A549 (cell line): ENCODE measurements at regions not wholly inside any gene's neighbourhood (a gene's known extent, or its start where the extent isn't known, plus 50 kb on each side); places are given as distances from the start of the nearest gene placed in this dataset.

ENCODE experiments used
- ATAC-seq, 2 experiments: fragments of 200-7000 bp in 1 of 2; fragments of >200 bp in 1 of 2; cut with Nextera tagmentation in 1 of 2; cut with Tn5 transposase in 1 of 2; 3 replicates each; pipeline versions ENCODE4 v1.8.0 to v1.9.1; 2018 to 2020; ENCODE audit warnings: mild to moderate bottlenecking in 1 of 2, moderate library complexity in 1 of 2
- CTCF ChIA-PET: fragments of 300-600 bp; sonication (Branson Sonifier 250); formaldehyde crosslinking; extraction: SDS; loops from one replicate; lab custom pipeline; 2021; ENCODE audit warnings: antibody characterized with exemption, inconsistent platforms; lab: Yijun Ruan, JAX
- POLR2A ChIA-PET: fragments of 350-600 bp; formaldehyde crosslinking; extraction: SDS; loops from one replicate; lab custom pipeline; 2021; ENCODE audit warnings: antibody characterized with exemption, inconsistent platforms; lab: Yijun Ruan, JAX
- DNase-seq, 2 experiments: peaks; one replicate each; pipeline versions ENCODE4 v3.0.0 to v3.0.0-alpha.2; 2011 to 2016; ENCODE audit warnings: low read depth in 1 of 2, low spot score in 1 of 2
- FAIRE-seq: peaks from 2 replicates; lab custom pipeline; 2011; peaks lifted over from hg19 to GRCh38; lab: Jason Lieb, UNC
- H3K27ac ChIP-seq, 2 experiments: fragments of >200 bp; sonication (Bioruptor Twin); formaldehyde crosslinking; 3 replicates each; pipeline ENCODE4 v1.5.1; 2016 to 2017
- H3K4me1 ChIP-seq: fragments of >200 bp; sonication (Bioruptor Twin); formaldehyde crosslinking; 3 replicates; pipeline ENCODE4 v1.6.1; 2016
- H3K4me2 ChIP-seq: fragments of >200 bp; sonication (Bioruptor Twin); formaldehyde crosslinking; 3 replicates; pipeline ENCODE4 v1.6.1; 2016
- H3K4me3 ChIP-seq: fragments of >200 bp; sonication (Bioruptor Twin); formaldehyde crosslinking; 3 replicates; pipeline ENCODE4 v1.5.1; 2016
- H3K9me3 ChIP-seq: fragments of >200 bp; sonication (Bioruptor Twin); formaldehyde crosslinking; 3 replicates; pipeline ENCODE4 v1.6.1; 2016
- BHLHE40 ChIP-seq: IDR thresholded peaks from 2 replicates; pipeline ENCODE4 v1.6.1; 2012; ENCODE audit warnings: low read depth, low read length, inconsistent platforms
- CBX2 ChIP-seq: fragments of 200-600 bp; sonication (generic); IDR thresholded peaks from 2 replicates; pipeline ENCODE4 v1.6.1; 2016; ENCODE audit warnings: low read depth, mild to moderate bottlenecking, borderline replicate concordance
- CBX8 ChIP-seq: fragments of 200-600 bp; sonication (generic); IDR thresholded peaks from 2 replicates; pipeline ENCODE4 v1.6.1; 2016
- CHD2 ChIP-seq: fragments of 150-350 bp; IDR thresholded peaks from 2 replicates; pipeline ENCODE4 v1.6.1; 2014; ENCODE audit warnings: low read length; ENCODE audit not compliant: partially characterized antibody
- CHD4 ChIP-seq: fragments of 200-600 bp; sonication (generic); IDR thresholded peaks from 2 replicates; pipeline ENCODE4 v1.6.1; 2016; ENCODE audit warnings: antibody characterized with exemption, mild to moderate bottlenecking, borderline replicate concordance
- EHMT2 ChIP-seq: fragments of 200-600 bp; sonication (generic); IDR thresholded peaks from 2 replicates; pipeline ENCODE4 v1.6.1; 2016; ENCODE audit warnings: antibody characterized with exemption, low read depth, mild to moderate bottlenecking, moderate library complexity
- EP300 ChIP-seq, 2 experiments: fragments of >200 bp; sonication (Bioruptor Twin); formaldehyde crosslinking; IDR thresholded peaks; 2 replicates in 1 of 2; 3 replicates in 1 of 2; pipeline ENCODE4 v1.6.1; 2016 to 2017
- FOSB ChIP-seq: fragments of 250-450 bp; sonication (Bioruptor Pico); IDR thresholded peaks from 2 replicates; pipeline ENCODE4 v1.5.0; 2020; ENCODE audit warnings: mild to moderate bottlenecking, moderate library complexity
- FOSL2 ChIP-seq, 2 experiments: fragments of 450-650 bp in 1 of 2; fragments of >200 bp in 1 of 2; sonication (Bioruptor Twin) in 1 of 2; formaldehyde crosslinking; IDR thresholded peaks; 2 replicates each; pipeline versions ENCODE4 v1.5.0 to v1.6.1; 2016 to 2020; ENCODE audit warnings: mild to moderate bottlenecking in 1 of 2, moderate library complexity in 1 of 2
- GATA3 ChIP-seq: IDR thresholded peaks from 2 replicates; pipeline ENCODE4 v1.6.1; 2012; ENCODE audit warnings: borderline replicate concordance
- HDAC2 ChIP-seq: fragments of 200-600 bp; sonication (generic); IDR thresholded peaks from 2 replicates; pipeline ENCODE4 v1.6.1; 2016
- JUN ChIP-seq, 2 experiments: fragments of >200 bp; sonication (Bioruptor Twin); formaldehyde crosslinking; IDR thresholded peaks; 2 replicates in 1 of 2; 3 replicates in 1 of 2; pipeline ENCODE4 v1.6.1; 2016 to 2017
- KDM1A ChIP-seq: fragments of 200-600 bp; sonication (generic); IDR thresholded peaks from 2 replicates; pipeline ENCODE4 v1.6.1; 2016; ENCODE audit warnings: low read depth, mild to moderate bottlenecking
- MAZ ChIP-seq: fragments of 150-350 bp; IDR thresholded peaks from 2 replicates; pipeline ENCODE4 v1.6.1; 2014; ENCODE audit warnings: antibody characterized with exemption, low read depth, low read length, borderline replicate concordance
- NFE2L2 ChIP-seq: fragments of 150-350 bp; conservative IDR thresholded peaks from 2 replicates; pipeline ENCODE4 v1.6.1; 2014; ENCODE audit warnings: low read length
- NPAS2 ChIP-seq: fragments of 250-450 bp; sonication (Bioruptor Pico); IDR thresholded peaks from 2 replicates; pipeline ENCODE4 v1.8.0; 2022; ENCODE audit warnings: mild to moderate bottlenecking, moderate library complexity, borderline replicate concordance
- PHF8 ChIP-seq: fragments of 200-600 bp; sonication (generic); IDR thresholded peaks from 2 replicates; pipeline ENCODE4 v1.6.1; 2016; ENCODE audit warnings: low read depth, mild to moderate bottlenecking, antibody characterized with exemption, moderate library complexity, borderline replicate concordance
- POLR2A ChIP-seq: IDR thresholded peaks from 2 replicates; pipeline ENCODE4 v1.6.1; 2012; ENCODE audit warnings: mild to moderate bottlenecking, low read length
- POLR2AphosphoS2 ChIP-seq: conservative IDR thresholded peaks from 2 replicates; pipeline ENCODE4 v1.6.1; 2012; ENCODE audit warnings: low read length, improper control_type of control experiment, inconsistent platforms
- RAD21 ChIP-seq, 2 experiments: fragments of >200 bp in 1 of 2; sonication (Bioruptor Twin) in 1 of 2; formaldehyde crosslinking in 1 of 2; IDR thresholded peaks in 1 of 2; conservative IDR thresholded peaks in 1 of 2; 2 replicates in 1 of 2; 3 replicates in 1 of 2; pipeline ENCODE4 v1.6.1; 2012 to 2018; ENCODE audit warnings: inconsistent platforms in 1 of 2
- RARB ChIP-seq: fragments of 250-450 bp; sonication (Bioruptor Pico); IDR thresholded peaks from 2 replicates; pipeline ENCODE4 v1.8.0; 2021; ENCODE audit warnings: mild to moderate bottlenecking, moderate library complexity
- RFX5 ChIP-seq: fragments of 450-650 bp; IDR thresholded peaks from 2 replicates; pipeline ENCODE4 v1.7.1; 2014; ENCODE audit warnings: antibody characterized with exemption, mild to moderate bottlenecking, moderate library complexity
- SMC3 ChIP-seq: fragments of >200 bp; sonication (Bioruptor Twin); formaldehyde crosslinking; IDR thresholded peaks from 3 replicates; pipeline ENCODE4 v1.6.1; 2018; ENCODE audit warnings: inconsistent platforms
- SREBF2 ChIP-seq: fragments of 450-650 bp; IDR thresholded peaks from 2 replicates; pipeline ENCODE4 v1.6.1; 2014; ENCODE audit warnings: mild to moderate bottlenecking, moderate library complexity
- TFCP2L1 ChIP-seq: fragments of 250-450 bp; sonication (Bioruptor Pico); IDR thresholded peaks from 2 replicates; pipeline ENCODE4 v1.5.0; 2021; ENCODE audit warnings: mild to moderate bottlenecking
- TP53 ChIP-seq: fragments of 250-450 bp; sonication (Bioruptor Pico); IDR thresholded peaks from 2 replicates; pipeline ENCODE4 v1.5.0; 2021; ENCODE audit warnings: mild to moderate bottlenecking, moderate library complexity
- ZC3H11A ChIP-seq: fragments of 450-650 bp; IDR thresholded peaks from 2 replicates; pipeline ENCODE4 v1.6.1; 2014; ENCODE audit warnings: antibody characterized with exemption, mild to moderate bottlenecking
- ZSCAN20 ChIP-seq: fragments of 250-450 bp; sonication (Bioruptor Pico); IDR thresholded peaks from 2 replicates; pipeline ENCODE4 v1.8.0; 2022; ENCODE audit warnings: mild to moderate bottlenecking, moderate library complexity
- WGBS: methylation state at CpG from one replicate; pipeline ENCODE4 v1.1.6; 2017; ENCODE audit errors: missing lambda C conversion rate; 5-methylcytosine and 5-hydroxymethylcytosine counted together
- TF ChIP-seq, protein P1 (sequence below): fragments of >200 bp; sonication (Bioruptor Twin); formaldehyde crosslinking; IDR thresholded peaks from 2 replicates; pipeline ENCODE4 v1.6.1; 2016
- TF ChIP-seq, protein P2 (sequence below): fragments of >200 bp; sonication (Bioruptor Twin); formaldehyde crosslinking; IDR thresholded peaks from 3 replicates; pipeline ENCODE4 v1.5.1; 2016
- TF ChIP-seq, protein P3 (sequence below): fragments of 150-350 bp; IDR thresholded peaks from 2 replicates; pipeline ENCODE4 v1.6.1; 2014; ENCODE audit warnings: low read depth, mild to moderate bottlenecking, low read length
- TF ChIP-seq, protein P4 (sequence below): IDR thresholded peaks from 2 replicates; pipeline ENCODE4 v1.6.1; 2012; ENCODE audit warnings: low read depth, borderline replicate concordance
- TF ChIP-seq, protein P5 (sequence below): IDR thresholded peaks from 2 replicates; pipeline ENCODE4 v1.6.1; 2012

DNA sequence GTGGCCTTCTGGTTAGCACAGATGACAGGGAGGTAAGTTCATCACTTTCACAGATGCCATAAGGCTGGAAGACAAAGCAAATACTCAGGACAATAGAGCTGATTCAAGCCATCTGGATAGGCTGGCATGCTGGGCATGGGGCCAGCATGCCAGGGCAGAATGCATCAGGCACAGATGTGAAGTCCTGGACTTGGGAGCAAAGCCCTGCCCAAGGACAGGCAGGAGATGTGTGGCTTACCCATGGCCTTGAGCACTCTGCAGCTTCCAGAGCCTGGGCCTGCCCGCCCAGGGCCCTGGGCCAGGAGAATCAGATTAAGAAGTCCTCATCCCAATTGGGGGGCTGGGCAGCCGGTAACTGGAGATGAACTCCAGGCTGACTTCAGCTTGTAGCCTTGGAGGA lies 135.7 kb upstream of the ZC3H12A start:
- H3K27ac ChIP-seq = no peak overlapping the region
- no peak for ATAC-seq
- TF ChIP-seq RARB (CRISPR knock-in tag) = no peak
- no peak for TF ChIP-seq KDM1A
- no peak for TF ChIP-seq FOSB (CRISPR knock-in tag)
- no peaks in the 10 kb centered on the region for H3K4me1 ChIP-seq
- POLR2A ChIA-PET = no interaction called here
- H3K9me3 ChIP-seq = no peaks in the 10 kb centered on the region
- no peak overlapping the region for H3K4me3 ChIP-seq
- FAIRE-seq = no peak
- CTCF ChIA-PET = no interaction called here
- DNase-seq = no peak
- WGBS = 10% methylated on average over 1 of the region's 2 CpGs
- no peak overlapping the region for H3K4me2 ChIP-seq

DNA sequence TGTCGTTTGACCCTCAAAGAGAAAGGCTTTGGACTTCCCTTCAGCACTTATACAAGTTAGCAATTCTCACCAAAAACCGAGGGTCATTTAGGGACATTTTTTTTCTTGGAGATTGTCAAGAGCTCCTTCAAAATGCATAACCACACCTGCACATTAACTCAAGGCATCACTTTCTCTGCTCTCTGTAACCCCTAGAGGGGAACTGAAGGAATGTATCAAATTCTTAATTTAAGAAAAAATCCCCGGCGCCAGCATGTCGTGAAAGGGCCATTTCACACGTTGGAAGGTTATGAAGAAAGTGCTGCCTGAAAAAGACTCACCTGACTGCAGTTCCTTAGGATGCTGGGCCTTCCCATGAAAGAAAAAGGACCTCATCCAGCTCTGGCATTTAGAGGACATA lies 131.6 kb upstream of the ZC3H12A start:
- POLR2A ChIA-PET = no interaction called here
- no peak for FAIRE-seq
- no peak overlapping the region for H3K4me2 ChIP-seq
- no peak for DNase-seq
- WGBS = 19% methylated on average over 6 of the region's 6 CpGs
- no peak for TF ChIP-seq EP300 (IDR thresholded peaks at IDR 0.05)
- no peak for TF ChIP-seq CBX8
- TF ChIP-seq SREBF2 = no peak
- no peak for TF ChIP-seq RFX5
- no peak for TF ChIP-seq NPAS2 (CRISPR knock-in tag)
- TF ChIP-seq CBX2 = no peak
- no peak for TF ChIP-seq FOSL2 (IDR thresholded peaks at IDR 0.05)
- TF ChIP-seq FOSL2 (CRISPR knock-in tag; IDR thresholded peaks at IDR 0.05) = no peak
- TF ChIP-seq GATA3 = no peak
- no peak for TF ChIP-seq SMC3
- TF ChIP-seq, protein P1, sequence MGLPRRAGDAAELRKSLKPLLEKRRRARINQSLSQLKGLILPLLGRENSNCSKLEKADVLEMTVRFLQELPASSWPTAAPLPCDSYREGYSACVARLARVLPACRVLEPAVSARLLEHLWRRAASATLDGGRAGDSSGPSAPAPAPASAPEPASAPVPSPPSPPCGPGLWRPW = no peak
- TF ChIP-seq, protein P2, sequence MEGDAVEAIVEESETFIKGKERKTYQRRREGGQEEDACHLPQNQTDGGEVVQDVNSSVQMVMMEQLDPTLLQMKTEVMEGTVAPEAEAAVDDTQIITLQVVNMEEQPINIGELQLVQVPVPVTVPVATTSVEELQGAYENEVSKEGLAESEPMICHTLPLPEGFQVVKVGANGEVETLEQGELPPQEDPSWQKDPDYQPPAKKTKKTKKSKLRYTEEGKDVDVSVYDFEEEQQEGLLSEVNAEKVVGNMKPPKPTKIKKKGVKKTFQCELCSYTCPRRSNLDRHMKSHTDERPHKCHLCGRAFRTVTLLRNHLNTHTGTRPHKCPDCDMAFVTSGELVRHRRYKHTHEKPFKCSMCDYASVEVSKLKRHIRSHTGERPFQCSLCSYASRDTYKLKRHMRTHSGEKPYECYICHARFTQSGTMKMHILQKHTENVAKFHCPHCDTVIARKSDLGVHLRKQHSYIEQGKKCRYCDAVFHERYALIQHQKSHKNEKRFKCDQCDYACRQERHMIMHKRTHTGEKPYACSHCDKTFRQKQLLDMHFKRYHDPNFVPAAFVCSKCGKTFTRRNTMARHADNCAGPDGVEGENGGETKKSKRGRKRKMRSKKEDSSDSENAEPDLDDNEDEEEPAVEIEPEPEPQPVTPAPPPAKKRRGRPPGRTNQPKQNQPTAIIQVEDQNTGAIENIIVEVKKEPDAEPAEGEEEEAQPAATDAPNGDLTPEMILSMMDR = no peak
- no peak for TF ChIP-seq BHLHE40
- TF ChIP-seq NFE2L2 = no peak
- no peak for TF ChIP-seq CHD4
- TF ChIP-seq POLR2A = no peak
- no peak for TF ChIP-seq PHF8
- TF ChIP-seq TP53 = no peak
- TF ChIP-seq, protein P3, sequence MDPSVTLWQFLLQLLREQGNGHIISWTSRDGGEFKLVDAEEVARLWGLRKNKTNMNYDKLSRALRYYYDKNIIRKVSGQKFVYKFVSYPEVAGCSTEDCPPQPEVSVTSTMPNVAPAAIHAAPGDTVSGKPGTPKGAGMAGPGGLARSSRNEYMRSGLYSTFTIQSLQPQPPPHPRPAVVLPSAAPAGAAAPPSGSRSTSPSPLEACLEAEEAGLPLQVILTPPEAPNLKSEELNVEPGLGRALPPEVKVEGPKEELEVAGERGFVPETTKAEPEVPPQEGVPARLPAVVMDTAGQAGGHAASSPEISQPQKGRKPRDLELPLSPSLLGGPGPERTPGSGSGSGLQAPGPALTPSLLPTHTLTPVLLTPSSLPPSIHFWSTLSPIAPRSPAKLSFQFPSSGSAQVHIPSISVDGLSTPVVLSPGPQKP = no peak
- H3K27ac ChIP-seq = no peak overlapping the region
- no peaks in the 10 kb centered on the region for H3K4me1 ChIP-seq
- no peak for ATAC-seq
- no peak overlapping the region for H3K4me3 ChIP-seq
- CTCF ChIA-PET = interaction anchor here (1.0 kb wide), 1 partner anchor 9 kb away, joined by 3 read pairs; no protein-coding TSS in a partner anchor
- no peaks in the 10 kb centered on the region for H3K9me3 ChIP-seq

DNA sequence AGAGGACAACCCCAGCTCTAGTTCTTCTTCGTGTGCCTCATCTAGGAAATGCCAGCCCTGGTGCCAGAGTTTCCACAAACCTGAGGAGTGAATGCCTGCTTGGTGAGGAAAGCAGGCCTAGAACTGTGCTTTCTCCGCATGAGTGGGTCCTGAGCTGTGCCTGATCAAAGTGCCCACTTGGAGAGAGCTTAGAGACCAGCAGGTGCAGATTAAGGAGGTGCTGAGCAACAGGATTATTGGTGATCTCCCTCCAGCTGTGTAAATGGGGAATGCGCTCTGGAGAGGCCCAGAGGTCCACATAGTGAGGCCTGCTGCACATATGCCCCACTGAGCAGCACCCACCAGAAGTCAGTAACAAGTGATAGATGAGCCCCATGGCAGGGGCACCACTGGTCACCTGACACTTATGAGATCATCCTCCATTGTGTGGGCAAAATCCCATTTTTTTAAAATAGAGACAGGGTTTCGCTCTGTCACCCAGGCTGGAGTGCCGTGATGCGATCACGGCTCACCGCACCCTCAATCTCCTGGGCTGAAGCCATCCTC lies 127.2 kb upstream of the ZC3H12A start:
- no peak for FAIRE-seq
- TF ChIP-seq CHD2 (no peak), BHLHE40 (no peak), ZSCAN20 (CRISPR knock-in tag) (no peak), RAD21 (conservative IDR thresholded peaks at IDR 0.05 in 1 of 2, IDR thresholded peaks at IDR 0.05 in 1 of 2) (no peak), MAZ (no peak), TP53 (no peak), KDM1A (no peak), JUN (IDR thresholded peaks at IDR 0.05) (no peak), TFCP2L1 (CRISPR knock-in tag) (no peak), POLR2AphosphoS2 (no peak), RARB (CRISPR knock-in tag) (no peak), EP300 (IDR thresholded peaks at IDR 0.05) (no peak), HDAC2 (no peak), EHMT2 (no peak), CBX2 (no peak), ZC3H11A (no peak)
- TF ChIP-seq, protein P4, sequence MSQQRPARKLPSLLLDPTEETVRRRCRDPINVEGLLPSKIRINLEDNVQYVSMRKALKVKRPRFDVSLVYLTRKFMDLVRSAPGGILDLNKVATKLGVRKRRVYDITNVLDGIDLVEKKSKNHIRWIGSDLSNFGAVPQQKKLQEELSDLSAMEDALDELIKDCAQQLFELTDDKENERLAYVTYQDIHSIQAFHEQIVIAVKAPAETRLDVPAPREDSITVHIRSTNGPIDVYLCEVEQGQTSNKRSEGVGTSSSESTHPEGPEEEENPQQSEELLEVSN = no peak
- TF ChIP-seq, protein P5, sequence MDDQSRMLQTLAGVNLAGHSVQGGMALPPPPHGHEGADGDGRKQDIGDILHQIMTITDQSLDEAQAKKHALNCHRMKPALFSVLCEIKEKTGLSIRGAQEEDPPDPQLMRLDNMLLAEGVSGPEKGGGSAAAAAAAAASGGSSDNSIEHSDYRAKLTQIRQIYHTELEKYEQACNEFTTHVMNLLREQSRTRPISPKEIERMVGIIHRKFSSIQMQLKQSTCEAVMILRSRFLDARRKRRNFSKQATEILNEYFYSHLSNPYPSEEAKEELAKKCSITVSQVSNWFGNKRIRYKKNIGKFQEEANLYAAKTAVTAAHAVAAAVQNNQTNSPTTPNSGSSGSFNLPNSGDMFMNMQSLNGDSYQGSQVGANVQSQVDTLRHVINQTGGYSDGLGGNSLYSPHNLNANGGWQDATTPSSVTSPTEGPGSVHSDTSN = no peak

More for the DNA sequence above, 127.2 kb upstream of the ZC3H12A start:
- POLR2A ChIA-PET = no interaction called here
- no peak for DNase-seq
- H3K4me1 ChIP-seq = no peaks in the 10 kb centered on the region
- H3K9me3 ChIP-seq = no peaks in the 10 kb centered on the region
- CTCF ChIA-PET = interaction anchor here (1.6 kb wide), 1 partner anchor 13 kb away, joined by 3 read pairs; no protein-coding TSS in a partner anchor
- no peak overlapping the region for H3K4me3 ChIP-seq
- H3K4me2 ChIP-seq = no peak overlapping the region
- ATAC-seq = no peak
- H3K27ac ChIP-seq = no peak overlapping the region
- WGBS = 51% methylated on average over 8 of the region's 8 CpGs
